OCI-LY1 (cell line): ENCODE measurements at regions not wholly inside any gene's neighbourhood (a gene's known extent, or its start where the extent isn't known, plus 50 kb on each side); places are given as distances from the start of the nearest gene placed in this dataset.

Experiments used
- CTCF ChIP-seq: fragments of 200-600 bp; sonication (generic), shearing (Covaris generic); IDR thresholded peaks from 2 replicates; pipeline ENCODE4 v1.5.1; 2017; ENCODE audit warnings: mild to moderate bottlenecking, antibody characterized with exemption, low read length, moderate library complexity, mixed read lengths
- EZH2 ChIP-seq: fragments of 200-600 bp; sonication (generic), shearing (Covaris generic); IDR thresholded peaks from 2 replicates; pipeline ENCODE4 v1.8.0; 2017; ENCODE audit warnings: borderline replicate concordance, mixed run types, mild to moderate bottlenecking, antibody characterized with exemption, low read length, moderate library complexity, mixed read lengths

GRCh38 chr10:37495415-37495814, 362.0 kb downstream of the ZNF248 start:
- TF ChIP-seq CTCF (peak; percentile 56), EZH2 (no peak)
